PC-9 (cell line): ENCODE measurements at regions not wholly inside any gene's neighbourhood (a gene's known extent, or its start where the extent isn't known, plus 50 kb on each side); places are given as distances from the start of the nearest gene placed in this dataset.

ENCODE experiments used
- BruUV-seq: library from RNA; stranded (reverse); fragments of 400-500 nt; replicated peaks from 2 replicates; lab custom pipeline; 2021; lab: Mats Ljungman, UMichigan
- CTCF ChIA-PET: fragments of 300-600 bp; sonication (Branson Sonifier 250); formaldehyde crosslinking; loops from one replicate; lab custom pipeline; 2022; ENCODE audit warnings: antibody characterized with exemption; lab: Charles Lee
- POLR2A ChIA-PET: fragments of 300-600 bp; sonication (Branson Sonifier 250); formaldehyde crosslinking; loops from one replicate; lab custom pipeline; 2022; ENCODE audit warnings: antibody characterized with exemption; ENCODE audit not compliant: unreplicated experiment; lab: Charles Lee
- DNase-seq, 2 experiments: peaks; one replicate each; pipeline versions ENCODE4 v3.0.0 to v3.0.0-alpha.2; 2015 to 2022; ENCODE audit warnings: mixed read lengths in 1 of 2
- H2AFZ ChIP-seq: fragments of 200-600 bp; sonication (generic); 2 replicates; pipeline ENCODE4 v1.8.1; 2017; ENCODE audit warnings: antibody characterized with exemption
- H3F3A ChIP-seq: fragments of 200-600 bp; sonication (generic); 2 replicates; pipeline ENCODE4 v1.8.1; 2017; ENCODE audit warnings: antibody characterized with exemption, mild to moderate bottlenecking, low read depth; ENCODE audit not compliant: insufficient read depth
- H3K27ac ChIP-seq: fragments of 200-600 bp; sonication (generic); 2 replicates; pipeline ENCODE4 v1.6.1; 2016; ENCODE audit warnings: mixed run types
- H3K27me3 ChIP-seq: fragments of 200-600 bp; sonication (generic); 2 replicates; pipeline ENCODE4 v1.6.1; 2016; ENCODE audit warnings: low read depth, mixed run types; ENCODE audit not compliant: insufficient read depth
- H3K36me3 ChIP-seq: fragments of 200-600 bp; sonication (generic); 2 replicates; pipeline ENCODE4 v1.6.1; 2016; ENCODE audit warnings: low read depth, mixed run types
- H3K4me1 ChIP-seq: fragments of 200-600 bp; sonication (generic); replicated peaks from 2 replicates; pipeline ENCODE4 v1.6.1; 2016; ENCODE audit warnings: mixed run types; ENCODE audit not compliant: insufficient read depth
- H3K4me2 ChIP-seq: fragments of 200-600 bp; sonication (generic); 2 replicates; pipeline ENCODE4 v1.6.1; 2017; ENCODE audit warnings: mixed run types
- H3K4me3 ChIP-seq: fragments of 200-600 bp; sonication (generic); 2 replicates; pipeline ENCODE4 v1.6.1; 2016; ENCODE audit warnings: mixed run types
- H3K79me2 ChIP-seq: fragments of 200-600 bp; sonication (generic); 2 replicates; pipeline ENCODE4 v1.6.1; 2017; ENCODE audit warnings: low read depth, mixed run types
- H3K9me2 ChIP-seq: fragments of 200-600 bp; sonication (generic); 2 replicates; pipeline ENCODE4 v1.8.1; 2017; ENCODE audit warnings: mild to moderate bottlenecking; ENCODE audit not compliant: insufficient read depth
- H3K9me3 ChIP-seq: fragments of 200-600 bp; sonication (generic); 2 replicates; pipeline ENCODE4 v1.8.1; 2016; ENCODE audit warnings: low read depth; ENCODE audit not compliant: insufficient read depth
- H4K20me1 ChIP-seq: fragments of 200-600 bp; sonication (generic); 2 replicates; pipeline ENCODE4 v1.8.1; 2017; ENCODE audit not compliant: insufficient read depth
- CTCF ChIP-seq: fragments of 200-600 bp; sonication (generic); conservative IDR thresholded peaks from 2 replicates; pipeline ENCODE4 v1.6.1; 2017; ENCODE audit warnings: mixed run types, antibody characterized with exemption, mild to moderate bottlenecking, moderate library complexity
- EZH2 ChIP-seq: fragments of 200-600 bp; sonication (generic); IDR thresholded peaks from 2 replicates; pipeline ENCODE4 v1.8.0; 2017; ENCODE audit warnings: antibody characterized with exemption, low read depth
- intact Hi-C: fragments of 100-400 bp; cut with micrococcal nuclease; formaldehyde crosslinking; loops from one replicate; pipeline ENCODE4 v1.10.0; 2022; ENCODE audit not compliant: unreplicated experiment

- H3K79me2 ChIP-seq, result no peaks in the 10 kb centered on the region
- H2AFZ ChIP-seq, result no peak overlapping the region
- peaks cover 18% of the 10 kb centered on the region; the same call in 1 of the 2 replicates for H3F3A ChIP-seq
- TF ChIP-seq EZH2 (no peak), CTCF (no peak)
- no peaks in the 10 kb centered on the region for H3K9me2 ChIP-seq
- peaks cover 24% of the 10 kb centered on the region for H3K4me1 ChIP-seq
- POLR2A ChIA-PET, result no interaction called here
- CTCF ChIA-PET, result no interaction called here
- intact Hi-C loops, result no loop called here
- peak overlapping the region; percentile 85 for H3K27ac ChIP-seq
- no peak overlapping the region for H3K4me3 ChIP-seq
- no peaks in the 10 kb centered on the region for H3K36me3 ChIP-seq
- H4K20me1 ChIP-seq, result no peaks in the 10 kb centered on the region
- H3K9me3 ChIP-seq, result no peaks in the 10 kb centered on the region
- no peak for DNase-seq
- BruUV-seq, result no TSS peak
- no peaks in the 10 kb centered on the region for H3K27me3 ChIP-seq
- H3K4me2 ChIP-seq, result no peak overlapping the region
These were observed 294.6 kb downstream of the ZNF608 start for GRCh38 chr5:124451721-124452383.

- H4K20me1 ChIP-seq, result no peaks in the 10 kb centered on the region
- no peaks in the 10 kb centered on the region for H3K4me1 ChIP-seq
- H3K27me3 ChIP-seq, result no peaks in the 10 kb centered on the region
- no peak overlapping the region for H3K27ac ChIP-seq
- H3K9me3 ChIP-seq, result no peaks in the 10 kb centered on the region
- ChIA-PET CTCF (no interaction called here), POLR2A (no interaction called here)
- H3F3A ChIP-seq, result no peaks in the 10 kb centered on the region
- no peak overlapping the region for H3K4me2 ChIP-seq
- no peak for TF ChIP-seq EZH2
- no peaks in the 10 kb centered on the region for H3K9me2 ChIP-seq
- H3K4me3 ChIP-seq, result no peak overlapping the region
- no peaks in the 10 kb centered on the region for H3K36me3 ChIP-seq
- intact Hi-C loops, result no loop called here
- H2AFZ ChIP-seq, result no peak overlapping the region
- BruUV-seq, result no TSS peak
- DNase-seq, result no peak
- no peaks in the 10 kb centered on the region for H3K79me2 ChIP-seq
These were observed 300.3 kb downstream of the ZNF608 start for GRCh38 chr5:124446120-124446519.

- no peak overlapping the region for H2AFZ ChIP-seq
- ChIA-PET CTCF (no interaction called here), POLR2A (interaction anchor here (0.5 kb wide), 1 partner anchor 43 kb away, joined by 4 read pairs; no protein-coding TSS in a partner anchor)
- H3K4me3 ChIP-seq, result no peak overlapping the region
- no peaks in the 10 kb centered on the region for H3K27me3 ChIP-seq
- no peaks in the 10 kb centered on the region for H3K4me1 ChIP-seq
- no peaks in the 10 kb centered on the region for H3K9me3 ChIP-seq
- H3K36me3 ChIP-seq, result no peaks in the 10 kb centered on the region
- H3K4me2 ChIP-seq, result no peak overlapping the region
- H3K79me2 ChIP-seq, result no peaks in the 10 kb centered on the region
- no peaks in the 10 kb centered on the region for H3K9me2 ChIP-seq
- TF ChIP-seq CTCF (no peak), EZH2 (no peak)
- intact Hi-C loops, result no loop called here
- no TSS peak for BruUV-seq
- no peaks in the 10 kb centered on the region for H3F3A ChIP-seq
- no peak overlapping the region for H3K27ac ChIP-seq
- DNase-seq, result no peak
- no peaks in the 10 kb centered on the region for H4K20me1 ChIP-seq
These were observed 301.3 kb downstream of the ZNF608 start for GRCh38 chr5:124445070-124445619.
